HG02623 (cell line): ENCODE measurements at regions not wholly inside any gene's neighbourhood (a gene's known extent, or its start where the extent isn't known, plus 50 kb on each side); places are given as distances from the start of the nearest gene placed in this dataset.
"Not testable (repeated sequence)": the region's sequence is repeated elsewhere in the genome, so short reads cannot be mapped to it uniquely, and the experiment has no call there.

Experiments used
- ATAC-seq: cut with Tn5 transposase; IDR thresholded peaks from one replicate; pipeline ENCODE4 v1.9.1; 2021; ENCODE audit warnings: moderate library complexity; ENCODE audit not compliant: unreplicated experiment

- ATAC-seq: no peak
Observed at GRCh38 chr10:63773962-63774361, 252.8 kb downstream of the REEP3 start.

GRCh38 chr10:63780101-63780500, 258.9 kb downstream of the REEP3 start:
- ATAC-seq: no peak

GRCh38 chr10:63781226-63781625, 260.0 kb downstream of the REEP3 start:
- no peak for ATAC-seq

DNA sequence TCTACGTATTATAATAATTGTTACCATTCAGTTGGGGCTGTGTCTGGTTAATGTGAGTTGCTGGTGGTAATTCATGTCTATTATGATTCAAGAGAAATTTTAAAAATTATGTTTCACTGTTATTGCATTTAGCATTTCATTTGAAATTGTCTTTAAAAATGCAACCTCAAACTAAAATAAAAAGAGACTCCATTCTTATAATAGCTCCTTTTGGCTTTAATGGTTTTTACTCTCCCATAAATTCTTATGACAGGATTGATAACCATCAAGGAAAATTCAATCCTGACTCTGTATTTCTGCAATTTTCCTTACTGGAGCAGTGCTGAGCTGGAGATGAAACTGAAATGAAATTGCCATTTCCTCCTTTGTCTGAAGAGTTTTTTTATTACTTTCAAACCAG, 262.7 kb downstream of the REEP3 start:
- no peak for ATAC-seq

- no peak for ATAC-seq
Observed at GRCh38 chr10:63788152-63788821, 267.1 kb downstream of the REEP3 start.

DNA sequence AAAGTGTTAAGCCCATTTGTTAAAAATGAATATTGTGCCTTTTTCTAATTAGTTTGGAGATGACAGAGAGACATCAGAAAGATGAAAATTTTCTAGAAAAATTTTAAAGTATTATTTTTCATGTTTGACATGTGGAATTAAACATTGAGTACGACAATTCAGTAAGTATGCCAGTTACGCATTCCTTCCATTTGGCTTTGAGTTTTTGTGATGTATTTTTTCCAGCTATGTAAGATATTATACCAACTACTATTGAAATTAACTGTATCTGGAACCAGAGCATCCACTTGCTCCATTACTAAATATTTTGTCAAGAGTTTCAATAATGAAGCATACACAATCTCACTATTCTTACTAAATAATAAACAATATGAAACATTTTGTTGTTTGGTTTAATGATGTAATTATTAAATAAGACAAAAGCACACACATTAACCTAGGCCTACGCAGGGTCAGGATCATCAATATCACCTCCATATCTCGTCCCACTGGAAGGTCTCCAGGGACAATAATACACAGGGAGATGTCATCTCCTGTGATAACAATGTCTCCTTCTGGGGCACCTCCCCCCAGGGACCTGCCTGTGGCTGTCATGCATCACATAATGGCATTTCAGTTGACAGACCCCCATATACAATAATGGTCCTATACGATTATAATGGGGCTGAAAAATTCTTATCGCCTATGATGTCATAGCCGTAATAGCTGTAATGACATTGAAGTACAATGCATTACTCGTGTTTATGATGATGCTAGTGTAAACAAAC, 274.1 kb downstream of the REEP3 start:
- no peak for ATAC-seq

DNA sequence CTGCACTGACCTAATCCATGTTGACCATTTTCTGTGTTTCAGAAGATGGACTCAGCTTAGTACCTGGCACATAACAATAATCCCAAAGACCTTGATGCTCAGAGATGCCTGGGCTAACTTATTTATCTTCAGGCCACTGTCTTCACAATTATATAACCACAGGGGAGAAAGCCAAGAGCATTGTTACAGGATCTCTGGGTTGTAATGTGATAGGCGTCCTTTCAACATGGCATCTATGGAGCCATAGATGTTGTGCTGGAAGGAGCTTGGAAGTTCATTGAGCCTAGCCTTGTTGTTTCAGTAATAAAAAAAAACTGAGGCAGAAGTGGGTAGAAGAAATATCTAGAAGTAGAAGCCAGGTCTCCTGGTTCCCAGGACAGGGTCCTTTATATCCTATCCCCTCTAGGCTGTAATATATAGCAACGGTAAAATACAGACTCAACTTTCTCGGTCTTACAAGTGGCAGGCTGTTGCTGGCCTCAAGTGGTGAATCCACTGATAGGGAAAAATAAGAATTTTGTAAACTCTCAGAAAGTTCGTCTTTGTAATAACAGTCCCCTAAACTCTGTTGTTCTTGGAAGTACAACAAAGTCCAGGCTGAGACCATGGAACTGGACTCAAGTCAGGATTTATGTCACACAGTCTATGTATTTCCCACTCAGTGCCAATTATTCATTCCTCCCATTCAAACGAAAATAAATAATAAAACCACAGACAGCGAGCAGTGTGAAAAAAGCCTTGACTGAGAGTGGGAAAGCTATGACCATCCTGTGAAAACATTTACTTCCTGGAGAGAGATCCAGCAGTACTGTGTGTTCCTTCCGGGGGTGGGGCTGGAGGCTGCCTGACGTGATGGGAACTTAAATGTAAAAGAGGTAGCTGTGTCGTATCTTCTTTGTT, 277.6 kb downstream of the REEP3 start:
- no peak for ATAC-seq

GRCh38 chr10:63799521-63800300, 278.5 kb downstream of the REEP3 start:
- ATAC-seq: no peak

DNA sequence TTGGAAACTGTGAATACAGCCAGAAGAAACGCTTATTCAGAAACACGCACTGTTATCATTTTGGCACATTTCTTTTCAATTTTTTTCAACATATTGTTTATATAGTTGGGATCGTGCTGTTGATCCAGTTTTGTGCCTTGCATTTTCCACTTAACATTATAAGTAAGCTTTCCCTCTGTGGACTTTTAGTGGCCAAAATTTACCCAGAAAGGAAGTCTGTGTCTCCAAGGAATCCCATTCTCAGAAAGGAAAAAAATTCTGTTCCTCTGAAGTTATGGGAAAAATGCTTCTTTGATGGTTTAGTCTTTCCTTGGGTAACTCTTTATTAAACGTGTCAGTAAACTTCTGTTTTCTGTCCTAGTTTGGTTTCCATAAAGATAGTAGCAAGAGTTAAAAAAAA, 280.0 kb downstream of the REEP3 start:
- no peak for ATAC-seq

DNA sequence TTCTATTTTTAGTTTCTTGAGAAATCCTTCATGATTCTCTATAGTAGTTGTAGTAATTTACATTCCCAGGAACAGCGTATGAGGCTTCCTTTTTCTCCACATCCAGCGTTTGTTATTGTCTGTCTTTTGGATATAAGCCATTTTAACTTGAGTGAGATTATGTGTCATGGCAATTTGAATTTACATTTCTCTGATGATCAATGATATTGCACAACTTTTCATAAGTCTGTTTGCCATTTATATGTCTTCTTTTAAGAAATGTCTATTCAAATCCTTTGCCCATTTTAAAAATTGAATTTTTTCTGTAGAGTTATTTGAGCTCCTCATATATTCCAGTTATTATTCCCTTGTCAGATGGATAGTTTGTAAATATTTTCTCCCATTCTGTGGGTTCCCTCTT, 285.1 kb downstream of the REEP3 start:
- ATAC-seq: no peak

DNA sequence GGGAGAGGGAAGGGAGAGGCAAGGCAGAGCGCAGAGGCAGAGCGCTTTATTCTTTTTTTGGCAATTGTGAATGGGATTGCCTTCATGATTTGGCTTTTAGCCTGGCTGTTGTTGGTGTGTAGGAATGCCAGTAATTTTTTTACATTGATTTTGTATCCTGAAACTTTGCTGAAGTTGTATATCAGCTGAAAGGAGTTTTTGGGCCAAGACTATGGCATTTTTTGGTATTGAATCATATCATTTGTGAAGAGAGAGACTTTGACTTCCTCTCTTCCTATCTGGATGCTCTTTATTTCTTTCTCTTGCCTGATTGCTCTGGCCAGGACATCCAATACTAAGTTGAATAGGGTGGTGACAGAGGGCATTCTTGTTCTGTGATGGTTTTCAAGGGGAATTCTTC, 291.3 kb downstream of the REEP3 start:
- no peak for ATAC-seq

GRCh38 chr10:63819753-63820329, 298.6 kb downstream of the REEP3 start:
- ATAC-seq: no peak

DNA sequence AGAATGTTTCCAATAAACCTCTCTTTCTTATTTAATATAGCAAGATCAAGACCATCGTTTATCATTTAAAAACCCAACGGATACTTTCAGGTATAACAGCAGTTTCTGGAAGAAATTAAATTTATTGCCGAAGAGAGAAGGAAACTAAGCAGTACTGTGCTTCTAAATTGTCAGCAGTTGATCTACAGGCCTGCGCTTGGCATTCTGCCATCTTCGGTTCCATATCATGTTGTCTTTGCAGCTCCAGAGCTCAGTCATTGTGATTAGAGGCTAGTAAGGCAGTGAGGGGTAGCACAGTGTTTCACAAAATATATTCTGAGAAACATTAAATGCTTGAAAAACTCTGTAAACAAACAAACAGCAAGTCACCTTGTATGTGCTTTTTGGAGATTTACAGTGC, 301.3 kb downstream of the REEP3 start:
- ATAC-seq: no peak

- no peak for ATAC-seq
Observed at GRCh38 chr10:63825111-63825510, 303.9 kb downstream of the REEP3 start.

- no peak for ATAC-seq
Observed at GRCh38 chr10:63825766-63826165, 304.6 kb downstream of the REEP3 start.

- ATAC-seq: not testable (repeated sequence)
Observed at GRCh38 chr10:63827018-63827417, 305.8 kb downstream of the REEP3 start.

GRCh38 chr10:63829020-63829419, 307.8 kb downstream of the REEP3 start:
- no peak for ATAC-seq

- no peak for ATAC-seq
Observed at GRCh38 chr10:63829573-63830149, 308.5 kb downstream of the REEP3 start.

- no peak for ATAC-seq
Observed at GRCh38 chr10:63832686-63833085, 311.5 kb downstream of the REEP3 start.

DNA sequence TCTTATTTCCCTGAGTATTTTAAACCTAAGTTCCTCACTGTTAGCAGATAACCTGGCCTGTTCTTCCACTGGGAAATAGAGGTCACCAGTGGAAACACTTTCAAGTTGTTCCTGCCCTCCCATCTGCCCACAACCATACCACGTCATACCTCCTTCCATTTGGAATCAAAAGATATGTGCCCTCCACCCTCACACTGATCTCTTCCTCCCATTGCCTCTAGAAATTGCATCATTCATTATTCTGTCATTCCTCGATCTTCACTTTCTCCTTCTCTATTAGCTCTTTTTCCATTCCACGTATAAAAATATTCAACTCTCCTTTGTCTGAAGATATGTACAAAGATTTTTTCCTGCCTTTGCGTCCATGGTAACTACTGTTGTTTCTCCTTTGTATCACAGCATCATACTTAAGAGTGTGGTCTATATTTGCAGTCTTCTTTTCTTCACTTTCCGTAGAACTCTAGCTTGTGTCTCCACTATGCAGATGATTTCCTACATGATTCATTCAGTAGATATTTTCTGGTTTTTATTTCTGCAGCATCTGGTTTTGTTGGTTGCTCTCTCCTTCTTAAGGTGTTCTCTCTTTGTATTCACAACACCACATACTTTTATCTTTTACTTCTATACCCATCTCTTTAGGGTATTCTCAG, 312.3 kb downstream of the REEP3 start:
- ATAC-seq: no peak
